HG02678 (cell line): ENCODE measurements at regions not wholly inside any gene's neighbourhood (a gene's known extent, or its start where the extent isn't known, plus 50 kb on each side); places are given as distances from the start of the nearest gene placed in this dataset.
A peak's percentile ranks its signal among the peaks of the same experiment; 100 is the strongest.

Experiments used
- ATAC-seq: cut with Tn5 transposase; IDR thresholded peaks from one replicate; pipeline ENCODE4 v1.9.1; 2021; ENCODE audit warnings: mild to moderate bottlenecking, moderate library complexity; ENCODE audit not compliant: unreplicated experiment

DNA sequence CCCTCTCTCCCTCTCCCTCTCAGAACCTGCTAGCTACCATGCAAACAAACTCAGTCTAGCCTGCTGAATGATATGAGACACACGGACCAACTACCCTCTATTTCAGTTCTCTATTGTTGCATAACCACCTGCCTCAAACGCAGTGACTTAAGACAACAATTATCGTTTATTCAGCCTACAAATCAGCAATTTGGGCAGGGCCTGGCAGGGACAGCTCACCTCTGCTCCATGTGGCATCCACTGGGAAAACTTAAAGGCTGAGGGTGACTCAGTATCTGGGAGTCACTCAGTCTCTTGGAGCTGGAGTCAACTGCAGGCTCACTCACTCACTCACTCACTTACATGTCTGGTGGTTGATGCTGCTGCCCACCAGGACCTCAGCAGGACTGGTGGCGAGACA is 121.3 kb downstream of the SEC16B start:
- ATAC-seq = no peak

DNA sequence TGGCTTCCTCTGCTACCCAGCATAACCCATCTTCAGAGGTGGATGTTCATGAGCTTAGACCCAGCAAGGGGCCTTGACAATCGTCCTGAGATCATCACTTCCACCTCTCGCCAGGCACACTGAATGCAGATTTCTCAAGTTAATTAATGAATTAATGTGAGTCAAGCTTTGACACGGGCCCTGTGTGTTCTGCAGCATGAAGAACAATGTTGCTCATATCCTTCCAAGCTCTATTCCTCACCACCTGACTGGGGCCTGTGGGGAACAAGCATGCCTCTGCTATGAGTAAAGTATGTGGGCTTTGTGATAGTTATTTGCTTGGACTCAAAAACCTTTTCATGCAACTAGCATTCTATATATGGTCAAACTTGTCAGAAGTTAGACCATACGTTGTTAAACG is 122.0 kb downstream of the SEC16B start:
- ATAC-seq = no peak

DNA sequence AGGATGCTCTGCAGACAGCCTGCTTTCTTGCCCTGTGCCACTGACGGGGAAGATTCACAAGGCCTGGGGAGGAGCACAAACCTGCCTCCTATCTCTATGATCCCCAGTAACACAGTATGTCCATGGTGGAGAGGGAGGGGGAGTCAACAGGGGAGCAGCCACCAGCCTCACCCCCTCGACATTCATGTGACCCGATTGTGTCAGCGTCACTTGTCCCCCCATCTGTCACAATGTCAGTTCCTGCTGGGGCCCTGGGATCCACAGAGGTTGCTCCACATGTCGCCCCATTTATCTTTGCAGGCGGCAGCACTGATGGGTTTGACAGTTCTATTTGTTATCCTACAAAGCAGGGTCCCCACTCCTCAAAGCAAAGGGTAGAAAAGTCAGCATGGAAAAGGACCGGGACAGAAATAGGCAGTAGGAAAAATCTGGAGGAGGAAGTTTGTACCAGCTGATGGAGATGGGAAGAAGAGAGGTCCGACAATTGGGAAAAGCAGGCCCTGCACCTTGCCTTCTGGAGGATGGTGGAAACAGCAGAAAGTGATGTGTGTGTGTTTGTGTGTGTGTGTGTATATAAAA is 130.9 kb downstream of the SEC16B start:
- no peak for ATAC-seq

DNA sequence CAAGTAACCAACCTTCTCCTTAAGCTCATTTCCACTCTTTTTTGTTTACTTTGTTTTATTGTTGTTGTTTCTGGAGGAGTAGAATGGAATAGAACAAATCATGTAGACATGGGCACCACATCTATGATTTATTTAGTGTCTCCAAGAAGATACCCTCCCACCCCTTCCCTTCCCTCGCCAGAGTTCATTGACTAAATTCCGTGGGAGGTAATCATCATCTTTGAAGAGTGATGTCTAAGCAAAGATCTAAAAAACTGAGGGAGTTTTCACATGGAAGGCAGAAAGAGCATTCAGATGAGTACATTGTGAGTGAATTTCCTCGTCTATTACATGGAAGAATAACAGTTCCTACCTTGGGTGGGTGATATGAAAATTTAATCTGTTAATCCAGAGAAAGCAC is 136.2 kb downstream of the SEC16B start:
- no peak for ATAC-seq

DNA sequence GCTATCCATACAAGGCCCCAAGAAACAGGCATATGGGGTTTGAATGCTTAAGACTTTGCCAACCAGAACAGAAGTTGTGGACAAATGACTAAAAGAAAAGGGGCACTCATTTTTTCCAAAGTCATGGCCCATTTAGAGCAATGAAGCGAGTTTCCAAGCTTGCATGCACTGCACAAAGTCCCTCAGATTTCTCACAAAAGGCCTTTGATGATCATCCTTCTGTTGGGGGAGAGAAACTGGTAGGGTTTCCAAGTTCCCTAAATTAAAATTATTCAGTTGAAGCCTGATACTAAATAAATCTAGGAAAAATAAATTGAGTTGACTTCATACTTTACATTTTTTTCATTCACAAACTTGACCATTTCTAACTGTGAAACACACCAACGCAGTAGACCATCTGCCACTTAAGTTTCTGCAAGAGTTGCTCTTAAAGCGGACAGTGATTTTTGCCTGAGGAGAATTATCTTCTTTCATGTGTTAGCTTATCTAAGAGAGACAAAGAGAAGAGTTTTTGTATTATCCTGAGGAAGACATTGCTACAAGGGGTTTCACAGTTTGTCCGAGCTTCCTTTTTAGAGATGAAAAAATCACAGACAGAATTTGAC is 139.2 kb downstream of the SEC16B start:
- ATAC-seq = no peak

DNA sequence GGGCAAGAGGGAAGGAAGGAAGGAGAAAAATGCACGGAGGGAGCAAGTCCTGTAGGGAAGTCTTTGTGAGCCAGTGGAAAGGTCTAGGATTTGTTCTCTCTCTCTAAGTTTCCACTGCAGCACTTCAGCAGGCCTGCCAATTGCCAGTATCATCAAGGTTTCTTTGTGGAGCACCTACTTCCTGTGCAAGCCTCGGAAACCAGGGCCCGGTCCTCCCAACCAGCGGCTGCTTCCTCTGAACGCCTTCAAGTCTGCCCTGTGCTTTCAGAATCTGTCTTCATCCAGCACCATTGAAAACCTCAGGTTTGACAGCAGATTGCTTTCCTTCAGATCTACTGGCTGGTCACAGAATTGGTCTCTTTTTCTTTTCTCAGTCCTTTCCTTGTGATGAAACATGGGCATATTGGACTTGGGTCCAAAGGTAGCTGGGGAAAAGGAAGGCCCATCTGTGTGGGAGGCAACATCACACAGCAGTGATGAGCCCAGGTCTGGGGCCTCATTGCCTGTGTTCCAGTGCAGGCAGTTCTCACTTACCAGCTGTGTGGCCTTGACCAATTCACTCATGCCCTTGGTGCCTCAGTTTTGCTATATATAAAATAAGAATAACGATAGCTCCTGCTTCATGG is 144.5 kb downstream of the SEC16B start:
- peak; percentile 53 for ATAC-seq

DNA sequence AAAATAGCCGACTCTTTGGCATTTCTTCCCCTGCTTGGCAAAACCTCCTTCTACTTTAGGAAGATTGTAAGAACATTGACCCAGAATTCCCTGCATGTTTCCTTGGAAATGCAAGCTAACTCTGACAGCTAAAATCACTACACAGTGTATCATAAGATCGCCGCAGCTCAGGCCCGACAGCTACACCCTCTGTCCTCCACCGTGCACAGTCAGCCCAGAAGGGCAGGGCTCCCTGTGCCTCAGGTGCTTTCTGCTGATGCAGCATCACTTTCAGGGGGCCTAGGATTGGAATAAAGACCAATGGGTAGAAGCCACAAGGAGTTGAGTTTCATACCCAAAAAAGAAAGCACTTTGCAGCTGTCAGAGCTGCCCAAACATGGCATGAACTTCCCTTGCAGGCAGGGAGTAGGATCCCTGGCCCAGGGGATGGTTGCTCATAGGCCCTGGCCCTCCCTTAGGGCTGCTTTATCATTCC is 145.3 kb downstream of the SEC16B start:
- peak; percentile 54 for ATAC-seq

DNA sequence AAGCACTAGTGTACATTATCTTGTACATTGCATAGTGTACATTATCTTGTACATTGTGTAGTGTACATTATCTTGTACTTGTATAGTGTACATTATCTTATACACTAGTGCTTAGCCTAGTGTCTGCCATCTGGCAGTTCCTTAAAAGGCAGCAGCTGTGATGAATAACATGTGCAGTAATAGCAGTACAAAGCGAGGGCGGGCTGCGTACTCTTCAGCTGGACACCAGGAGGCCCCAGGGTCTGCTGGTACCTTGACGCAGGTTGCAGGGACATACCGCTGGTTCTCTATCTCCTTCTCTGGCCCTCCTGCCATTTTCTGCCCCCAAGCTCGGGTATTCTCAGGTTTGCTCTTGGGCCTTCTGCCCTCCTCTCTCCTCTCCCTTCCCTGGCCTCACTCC is 149.6 kb downstream of the SEC16B start:
- ATAC-seq = no peak

DNA sequence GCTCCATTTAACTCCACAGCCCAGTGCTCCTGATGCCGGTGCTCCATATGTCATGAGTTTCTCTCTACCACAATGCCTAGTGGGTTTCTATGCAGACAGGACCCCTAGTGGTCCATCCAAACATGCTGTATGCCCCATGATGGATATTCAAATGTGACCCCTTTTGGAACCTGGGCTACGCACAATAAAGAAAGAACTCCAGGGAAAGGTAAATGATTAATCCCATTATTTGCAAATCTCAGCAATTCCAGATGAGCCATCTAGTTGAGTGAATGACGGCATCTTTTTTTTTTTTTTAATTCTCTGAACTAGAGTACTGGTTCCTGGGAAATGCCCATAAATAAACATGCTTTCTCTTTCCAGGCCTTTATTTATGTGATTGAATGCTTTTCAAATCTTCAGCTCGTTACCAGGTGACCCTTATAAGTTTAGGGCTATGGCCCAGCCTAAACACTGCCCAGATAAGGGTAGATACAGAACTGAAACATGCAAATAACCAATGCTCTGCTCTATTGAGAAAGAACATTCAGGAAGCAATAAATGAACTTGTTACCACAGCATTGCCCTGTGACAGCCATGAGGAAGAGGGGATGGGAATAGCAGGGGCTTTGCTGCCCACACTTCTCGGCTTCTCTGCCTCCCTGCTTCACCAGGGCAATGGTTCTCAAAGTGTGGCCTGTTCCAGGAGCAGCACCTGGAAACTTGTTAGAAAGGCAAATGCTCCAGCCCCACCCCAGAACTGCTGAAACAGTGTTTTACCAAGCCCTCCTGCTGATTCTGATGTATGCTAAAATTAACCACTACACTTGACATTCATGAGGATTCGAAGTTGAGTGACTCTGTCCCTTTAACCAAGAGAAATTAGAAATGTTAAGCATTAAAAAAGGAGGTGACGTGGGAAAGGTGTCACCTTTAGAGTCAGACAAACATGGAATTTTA is 151.7 kb downstream of the SEC16B start:
- peak; percentile 98 for ATAC-seq

DNA sequence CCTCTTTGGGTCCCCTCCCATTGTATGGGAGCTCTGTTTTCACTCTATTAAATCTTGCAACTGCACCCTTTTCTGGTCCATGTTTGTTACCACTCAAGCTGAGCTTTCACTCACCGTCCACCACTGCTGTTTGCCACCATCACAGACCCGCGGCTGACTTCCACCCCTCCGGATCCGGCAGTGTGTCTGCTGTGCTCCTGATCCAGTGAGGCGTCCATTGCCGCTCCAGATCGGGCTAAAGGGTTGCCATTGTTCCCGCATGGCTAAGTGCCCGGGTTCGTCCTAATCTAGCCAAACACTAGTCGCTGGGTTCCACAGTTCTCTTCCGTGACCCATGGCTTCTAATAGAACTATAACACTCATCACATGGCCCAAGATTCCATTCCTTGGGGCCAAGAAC is 157.2 kb downstream of the SEC16B start:
- no peak for ATAC-seq

DNA sequence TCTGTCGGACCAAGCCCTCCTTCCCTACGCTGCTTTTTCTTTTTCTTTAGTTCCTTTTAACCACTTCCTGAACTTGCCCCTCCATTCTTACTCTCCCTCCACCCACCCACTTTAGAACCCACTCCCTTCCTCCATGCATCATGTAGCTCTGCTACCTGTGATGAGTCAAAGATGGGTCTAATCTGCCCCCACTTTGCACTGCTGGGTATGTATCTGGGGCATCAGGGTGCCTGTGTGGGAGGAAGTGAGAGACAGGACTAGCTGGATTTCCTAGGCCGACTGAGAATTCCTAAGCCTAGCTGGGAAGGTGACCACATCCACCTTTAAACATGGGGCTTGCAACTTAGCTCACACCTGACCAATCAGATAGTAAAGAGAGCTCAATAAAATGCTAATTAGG is 157.7 kb downstream of the SEC16B start:
- ATAC-seq = no peak

DNA sequence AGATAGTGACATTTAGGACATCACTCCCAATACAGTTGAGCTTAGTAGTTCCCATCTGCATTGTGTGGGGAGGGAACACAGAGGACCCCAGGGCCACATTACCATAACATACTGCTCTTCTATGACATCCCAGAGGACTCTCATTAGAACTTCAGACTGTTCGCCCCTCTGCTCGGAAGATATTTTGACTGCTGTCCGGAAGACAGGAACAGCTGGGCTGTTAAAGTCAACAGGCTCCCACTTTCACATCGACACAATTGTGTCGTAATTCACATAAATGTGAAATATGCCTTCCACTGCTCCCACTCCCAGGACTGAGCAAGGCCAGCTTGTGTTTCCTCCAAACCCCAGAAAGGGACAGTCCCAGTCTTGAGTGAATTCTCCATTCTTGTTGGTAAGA is 158.4 kb downstream of the SEC16B start:
- no peak for ATAC-seq

DNA sequence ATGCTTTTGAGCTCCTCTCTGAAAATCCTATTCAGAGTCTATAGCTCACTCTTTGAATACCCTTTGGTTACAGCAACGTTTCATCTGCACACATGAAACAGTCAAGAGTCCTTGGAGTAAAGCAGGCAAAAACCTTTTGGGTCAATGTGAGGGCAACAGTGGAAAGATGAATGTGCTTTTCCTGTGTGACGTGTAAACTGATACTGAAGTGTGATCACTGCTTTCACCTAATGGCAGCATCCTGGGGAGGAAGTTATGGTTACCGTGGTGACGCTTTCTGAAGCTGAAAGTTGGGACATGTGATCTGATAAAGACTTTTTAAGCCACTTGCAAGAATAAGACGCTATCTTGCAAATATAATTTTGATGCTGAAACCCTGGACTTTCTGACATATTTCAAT is 160.0 kb downstream of the SEC16B start:
- ATAC-seq = peak; percentile 96

DNA sequence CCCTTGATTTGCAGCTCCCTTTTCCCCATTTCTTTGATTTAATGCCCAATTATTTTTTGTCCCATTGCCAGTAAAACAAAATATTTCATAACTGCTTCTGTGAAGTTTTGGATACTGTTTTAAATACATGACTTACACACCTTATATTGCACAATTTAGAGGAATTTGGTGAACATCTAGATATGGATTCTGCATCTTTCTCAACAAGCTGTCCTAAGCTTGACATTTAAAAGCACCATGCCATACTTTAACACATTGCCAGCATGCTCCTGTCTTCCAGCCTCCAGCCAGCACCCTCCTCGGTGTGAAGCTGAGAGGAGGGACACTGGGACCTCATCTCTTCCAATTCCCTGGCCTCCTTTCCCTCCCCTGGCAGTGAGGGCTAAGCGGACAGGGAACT is 167.6 kb downstream of the SEC16B start:
- no peak for ATAC-seq

DNA sequence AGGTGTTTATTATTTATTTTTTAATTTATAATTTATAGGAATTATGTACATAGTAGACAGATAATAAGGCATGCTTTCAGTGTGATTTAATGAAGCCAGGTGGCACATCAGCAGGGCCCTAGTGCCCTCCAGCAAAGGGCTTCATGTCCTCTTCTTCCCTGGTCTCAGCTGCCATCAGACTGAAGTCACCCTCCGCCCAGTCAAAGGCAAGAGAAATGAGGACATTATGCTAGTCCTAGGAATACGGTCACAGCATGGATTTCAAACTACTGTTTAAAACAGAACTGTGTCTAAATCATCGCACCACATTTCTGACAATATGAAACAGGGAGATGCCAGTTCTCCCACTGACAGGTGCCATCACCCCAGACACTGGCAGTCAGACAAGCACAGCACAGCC is 168.1 kb downstream of the SEC16B start:
- no peak for ATAC-seq

DNA sequence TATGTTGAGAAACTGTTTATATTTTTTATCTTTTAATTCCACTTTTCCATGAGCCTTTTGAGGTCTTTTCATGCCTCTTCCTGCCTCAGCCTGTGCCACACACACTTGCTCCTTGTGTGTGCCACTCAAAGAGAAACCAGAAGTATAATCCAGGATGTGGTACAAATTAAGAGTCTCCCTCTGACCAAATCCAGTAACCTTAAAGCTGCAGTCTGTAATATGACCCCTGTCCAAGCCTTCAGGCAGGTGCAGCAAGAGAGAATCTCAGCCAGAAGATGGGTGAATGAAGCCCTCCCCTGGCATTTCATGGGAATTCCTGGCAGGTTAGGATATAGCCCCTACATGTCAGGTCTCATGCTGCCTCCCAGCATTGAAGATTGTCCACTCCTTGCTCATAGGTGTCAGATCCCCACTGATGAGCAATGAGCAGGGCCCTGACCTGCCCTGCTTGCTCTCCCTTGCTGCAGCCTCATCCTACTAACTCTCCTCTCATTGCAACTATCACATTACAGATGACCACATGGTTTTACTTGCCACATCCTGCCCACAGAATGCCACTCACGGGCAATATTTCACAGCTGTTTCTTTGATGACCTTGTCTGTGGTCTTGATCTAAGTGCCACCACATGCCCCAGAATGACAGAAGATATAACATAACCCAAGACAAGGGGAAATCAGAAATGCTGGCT is 169.3 kb downstream of the SEC16B start:
- peak; percentile 76 for ATAC-seq

DNA sequence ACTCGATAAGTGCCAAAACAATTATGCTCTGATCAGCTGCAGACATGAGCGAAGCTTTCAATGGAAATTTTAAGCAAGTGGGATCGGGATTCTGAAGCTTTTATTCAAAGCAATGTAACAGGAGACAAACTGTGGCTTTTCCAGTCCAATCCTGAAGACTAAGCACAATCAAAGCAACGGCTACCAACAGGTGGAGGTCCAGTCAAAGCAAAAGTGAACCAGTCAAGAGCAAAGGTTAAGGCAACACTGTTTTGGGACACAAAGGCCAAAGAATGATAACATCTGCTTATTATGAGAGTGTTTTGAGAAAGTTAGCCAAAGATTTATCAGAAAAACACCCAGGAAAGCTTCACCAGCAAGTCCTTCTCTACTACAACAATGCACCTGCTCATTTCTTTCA is 170.1 kb downstream of the SEC16B start:
- ATAC-seq = no peak

DNA sequence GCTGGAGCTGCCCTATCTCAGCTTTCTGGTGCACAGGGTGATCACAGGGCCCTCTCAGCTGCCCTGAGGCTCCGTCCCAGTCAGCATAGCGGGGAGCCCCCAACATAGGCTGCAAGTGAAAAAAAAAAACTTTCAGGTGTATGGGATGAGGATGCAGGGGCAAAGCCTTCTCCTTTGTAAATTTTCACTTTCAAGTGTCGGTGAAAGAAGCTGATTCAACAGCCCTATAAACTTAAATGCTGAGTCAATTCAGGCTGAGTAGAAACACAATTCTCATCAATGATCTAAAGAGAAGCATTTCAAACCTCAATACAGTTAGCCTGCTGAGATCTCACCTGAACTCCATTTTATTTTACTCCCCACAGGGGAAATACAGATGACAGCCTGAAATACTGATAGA is 171.2 kb downstream of the SEC16B start:
- ATAC-seq = peak; percentile 35

DNA sequence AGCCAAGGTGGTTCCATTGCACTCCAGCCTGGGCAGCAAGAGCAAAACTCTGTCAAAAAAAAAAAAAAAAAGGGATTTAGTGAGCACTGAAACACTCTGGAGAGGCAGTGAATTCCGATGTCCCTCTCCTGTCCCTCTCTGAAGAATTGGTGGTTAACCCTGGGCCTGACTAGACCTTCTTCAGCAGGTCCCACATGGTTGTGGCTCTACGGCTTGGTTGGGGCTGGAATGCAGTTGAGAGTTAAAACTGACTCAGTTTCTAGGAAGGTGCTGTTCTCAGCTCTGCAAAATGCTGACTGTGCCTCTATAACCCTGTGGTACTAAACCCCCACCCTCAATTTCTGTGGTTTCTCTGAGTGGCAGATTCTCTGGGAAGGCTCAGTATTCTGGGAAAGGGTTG is 173.3 kb downstream of the SEC16B start:
- no peak for ATAC-seq

DNA sequence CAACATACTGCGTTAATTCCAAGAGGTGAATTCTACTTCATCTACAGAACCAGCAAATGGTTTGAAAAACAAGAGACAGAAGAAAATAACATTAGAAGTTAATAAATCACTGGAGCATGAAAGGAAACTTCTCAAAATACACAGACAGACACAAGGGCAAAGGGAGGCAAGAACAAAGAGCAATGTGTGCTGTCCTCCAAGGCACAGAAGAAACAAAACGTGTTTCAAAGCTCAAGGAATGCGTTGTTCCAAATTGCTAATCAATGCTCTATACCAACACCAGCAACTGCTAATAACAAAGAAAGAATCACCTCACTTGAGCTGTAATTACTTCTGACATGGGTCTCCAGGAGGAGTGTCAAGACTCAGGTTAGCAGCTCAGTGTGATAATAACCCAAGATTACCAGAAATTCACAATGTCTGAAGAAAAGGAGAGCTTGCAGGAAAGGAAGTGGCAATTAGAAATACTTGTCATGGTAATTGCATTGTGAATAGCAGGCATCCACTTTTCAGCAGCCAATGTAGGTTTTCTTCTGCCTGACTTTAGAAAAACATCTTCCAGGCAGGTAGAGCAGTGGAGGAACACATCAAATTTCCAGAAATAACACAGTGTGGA is 175.4 kb downstream of the SEC16B start:
- peak; percentile 49 for ATAC-seq

DNA sequence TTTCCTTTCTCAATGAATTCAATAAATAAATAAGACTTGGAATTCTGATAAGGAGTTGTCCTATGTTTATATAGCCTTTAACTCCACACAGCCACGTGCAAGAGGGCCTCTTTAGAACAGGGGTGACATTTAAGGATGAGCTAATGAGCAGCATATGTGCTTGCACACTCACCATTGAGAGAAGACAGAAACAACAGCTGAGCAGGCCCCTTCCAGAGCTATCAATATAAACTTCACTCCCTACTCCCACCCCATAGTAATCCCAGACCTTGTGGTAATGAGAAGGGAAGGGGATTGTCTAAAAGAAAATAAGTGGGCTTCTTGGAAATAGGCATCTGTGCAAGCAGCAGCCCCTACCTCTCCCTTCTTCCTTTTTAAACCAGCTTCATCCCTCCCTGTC is 176.0 kb downstream of the SEC16B start:
- no peak for ATAC-seq
